ENCODE measurements at regions not wholly inside any gene's neighbourhood (a gene's known extent, or its start where the extent isn't known, plus 50 kb on each side); places are given as distances from the start of the nearest gene placed in this dataset.

- no peaks in the 10 kb centered on the region for H3K27me3 ChIP-seq (ENCODE audit: insufficient read depth, low read depth, low read length)
- H4K20me1 ChIP-seq (ENCODE audit: insufficient read depth): no peaks in the 10 kb centered on the region
- no peaks in the 10 kb centered on the region for H3K9me3 ChIP-seq (ENCODE audit: low read length)
- no peaks in the 10 kb centered on the region for H3K9me2 ChIP-seq (ENCODE audit: insufficient read depth, low read length)
- no peaks in the 10 kb centered on the region for H3F3A ChIP-seq (ENCODE audit: insufficient read depth, low read length, poor library complexity, severe bottlenecking)
- no peak overlapping the region for H3K4me2 ChIP-seq (ENCODE audit: low read length)
- H3K4me3 ChIP-seq (ENCODE audit: low read length): no peak overlapping the region
- H3K9ac ChIP-seq (ENCODE audit: low read length): no peak overlapping the region
- TF ChIP-seq RAD21 (conservative IDR thresholded peaks at IDR 0.05): no peak
- TF ChIP-seq REST (IDR thresholded peaks at IDR 0.05; ENCODE audit: borderline replicate concordance): no peak
- no peak for TF ChIP-seq MXI1 (conservative IDR thresholded peaks at IDR 0.05; ENCODE audit: poor library complexity, severe bottlenecking)
- TF ChIP-seq TAF1 (IDR thresholded peaks at IDR 0.05; ENCODE audit: low read depth): no peak
- no peak for TF ChIP-seq EZH2 (IDR thresholded peaks at IDR 0.05; ENCODE audit: borderline replicate concordance, insufficient read depth, low read length, poor library complexity, severe bottlenecking)
- no peak for TF ChIP-seq EP300 (conservative IDR thresholded peaks at IDR 0.05; ENCODE audit: poor library complexity, severe bottlenecking)
- no peak for TF ChIP-seq POLR2AphosphoS5 (IDR thresholded peaks at IDR 0.05)
- no peak for TF ChIP-seq CTCF (IDR thresholded peaks at IDR 0.05; ENCODE audit: poor library complexity, severe bottlenecking)
- no peak for TF ChIP-seq SMC3 (conservative IDR thresholded peaks at IDR 0.05; ENCODE audit: poor library complexity)
- no peaks in the 10 kb centered on the region for H3K79me2 ChIP-seq (replicated peaks; ENCODE audit: insufficient read depth, low read length)
- no peak overlapping the region for H2AFZ ChIP-seq (ENCODE audit: low read depth, low read length)
- no peaks in the 10 kb centered on the region for H3K36me3 ChIP-seq (ENCODE audit: insufficient read depth, low read length)
- H3K27ac ChIP-seq (ENCODE audit: low read length): no peak overlapping the region
Measured at GRCh38 chr2:7866104-7866503, 815.8 kb upstream of the ID2 start.

GRCh38 chr2:7866825-7867224, 815.0 kb upstream of the ID2 start:
- Histone ChIP-seq H3K9me3 (ENCODE audit: low read length) (no peaks in the 10 kb centered on the region), H3K9ac (ENCODE audit: low read length) (no peak overlapping the region), H3K79me2 (replicated peaks; ENCODE audit: insufficient read depth, low read length) (no peaks in the 10 kb centered on the region), H2AFZ (ENCODE audit: low read depth, low read length) (no peak overlapping the region), H3K27me3 (ENCODE audit: insufficient read depth, low read depth, low read length) (no peaks in the 10 kb centered on the region), H3K9me2 (ENCODE audit: insufficient read depth, low read length) (no peaks in the 10 kb centered on the region), H3K27ac (ENCODE audit: low read length) (no peak overlapping the region), H3K4me2 (ENCODE audit: low read length) (no peak overlapping the region), H4K20me1 (ENCODE audit: insufficient read depth) (no peaks in the 10 kb centered on the region), H3F3A (ENCODE audit: insufficient read depth, low read length, poor library complexity, severe bottlenecking) (no peaks in the 10 kb centered on the region), H3K4me3 (ENCODE audit: low read length) (no peak overlapping the region), H3K36me3 (ENCODE audit: insufficient read depth, low read length) (no peaks in the 10 kb centered on the region)
- TF ChIP-seq SMC3 (conservative IDR thresholded peaks at IDR 0.05; ENCODE audit: poor library complexity) (no peak), EZH2 (IDR thresholded peaks at IDR 0.05; ENCODE audit: borderline replicate concordance, insufficient read depth, low read length, poor library complexity, severe bottlenecking) (no peak), CTCF (IDR thresholded peaks at IDR 0.05; ENCODE audit: poor library complexity, severe bottlenecking) (no peak), RAD21 (conservative IDR thresholded peaks at IDR 0.05) (no peak), REST (IDR thresholded peaks at IDR 0.05; ENCODE audit: borderline replicate concordance) (no peak), MXI1 (conservative IDR thresholded peaks at IDR 0.05; ENCODE audit: poor library complexity, severe bottlenecking) (no peak), POLR2AphosphoS5 (IDR thresholded peaks at IDR 0.05) (no peak), EP300 (conservative IDR thresholded peaks at IDR 0.05; ENCODE audit: poor library complexity, severe bottlenecking) (no peak), TAF1 (IDR thresholded peaks at IDR 0.05; ENCODE audit: low read depth) (no peak)

Measured in neural cell (in vitro differentiated cells).